HL-60 (cell line): ENCODE measurements at regions not wholly inside any gene's neighbourhood (a gene's known extent, or its start where the extent isn't known, plus 50 kb on each side); places are given as distances from the start of the nearest gene placed in this dataset.

Source experiments
- DNase-seq, 2 experiments: peaks; one replicate each; pipeline ENCODE4 v3.0.0-alpha.2; 2010 to 2020; ENCODE audit warnings: low read depth in 1 of 2, low spot score in 1 of 2
- H3K27ac ChIP-seq: fragments of 250-450 bp; sonication (Bioruptor Pico); replicated peaks from 2 replicates; pipeline ENCODE4 v1.5.1; 2020; ENCODE audit warnings: mild to moderate bottlenecking, moderate library complexity
- H3K27me3 ChIP-seq: fragments of 250-450 bp; sonication (Bioruptor Pico); 2 replicates; pipeline ENCODE4 v1.5.1; 2021; ENCODE audit warnings: mild to moderate bottlenecking, moderate library complexity; ENCODE audit not compliant: insufficient read depth, poor library complexity, severe bottlenecking
- H3K4me3 ChIP-seq: replicated peaks from 2 replicates; pipeline ENCODE4 v1.5.1; 2011; ENCODE audit warnings: mild to moderate bottlenecking, control low read depth, low read length; ENCODE audit not compliant: insufficient read depth
- GABPA ChIP-seq: IDR thresholded peaks from 2 replicates; pipeline ENCODE4 v1.6.1; 2012; ENCODE audit warnings: low read depth
- POLR2AphosphoS5 ChIP-seq: IDR thresholded peaks from 2 replicates; pipeline ENCODE4 v1.6.1; 2012; ENCODE audit warnings: low read depth
- SPI1 ChIP-seq: IDR thresholded peaks from 2 replicates; pipeline ENCODE4 v1.6.1; 2012; ENCODE audit warnings: low read depth, mild to moderate bottlenecking, borderline replicate concordance
- TF ChIP-seq, protein P1 (sequence below): IDR thresholded peaks from one replicate; pipeline ENCODE4 v1.5.1; 2011; ENCODE audit warnings: low read length, control low read depth, inconsistent platforms; ENCODE audit not compliant: insufficient read depth
- TF ChIP-seq, protein P2 (sequence below): IDR thresholded peaks from 2 replicates; pipeline ENCODE4 v1.6.1; 2012; ENCODE audit warnings: low read depth; ENCODE audit not compliant: insufficient replicate concordance

DNA sequence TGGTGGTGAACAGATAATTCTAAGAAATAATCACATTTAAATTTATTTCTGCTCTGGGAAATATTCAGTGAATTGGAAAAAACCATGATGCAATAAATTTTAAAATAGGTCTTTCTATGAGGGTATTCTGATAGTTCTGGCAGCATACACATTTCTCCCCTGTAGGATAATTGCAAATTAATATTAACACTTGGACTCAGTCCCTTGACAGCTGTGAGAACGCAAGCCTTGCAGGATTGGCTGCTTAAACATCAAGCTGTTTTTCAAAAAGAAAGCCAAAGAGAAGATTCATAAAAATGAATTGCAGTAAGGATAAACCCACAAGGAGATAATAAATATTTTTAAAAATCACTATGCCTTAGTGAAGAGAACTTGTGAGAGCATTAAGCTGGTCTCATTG is 180.0 kb downstream of the MTRR start:
- no peak overlapping the region for H3K4me3 ChIP-seq
- TF ChIP-seq GABPA (no peak), SPI1 (no peak), POLR2AphosphoS5 (no peak)
- TF ChIP-seq, protein P1, sequence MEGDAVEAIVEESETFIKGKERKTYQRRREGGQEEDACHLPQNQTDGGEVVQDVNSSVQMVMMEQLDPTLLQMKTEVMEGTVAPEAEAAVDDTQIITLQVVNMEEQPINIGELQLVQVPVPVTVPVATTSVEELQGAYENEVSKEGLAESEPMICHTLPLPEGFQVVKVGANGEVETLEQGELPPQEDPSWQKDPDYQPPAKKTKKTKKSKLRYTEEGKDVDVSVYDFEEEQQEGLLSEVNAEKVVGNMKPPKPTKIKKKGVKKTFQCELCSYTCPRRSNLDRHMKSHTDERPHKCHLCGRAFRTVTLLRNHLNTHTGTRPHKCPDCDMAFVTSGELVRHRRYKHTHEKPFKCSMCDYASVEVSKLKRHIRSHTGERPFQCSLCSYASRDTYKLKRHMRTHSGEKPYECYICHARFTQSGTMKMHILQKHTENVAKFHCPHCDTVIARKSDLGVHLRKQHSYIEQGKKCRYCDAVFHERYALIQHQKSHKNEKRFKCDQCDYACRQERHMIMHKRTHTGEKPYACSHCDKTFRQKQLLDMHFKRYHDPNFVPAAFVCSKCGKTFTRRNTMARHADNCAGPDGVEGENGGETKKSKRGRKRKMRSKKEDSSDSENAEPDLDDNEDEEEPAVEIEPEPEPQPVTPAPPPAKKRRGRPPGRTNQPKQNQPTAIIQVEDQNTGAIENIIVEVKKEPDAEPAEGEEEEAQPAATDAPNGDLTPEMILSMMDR = no peak
- TF ChIP-seq, protein P2, sequence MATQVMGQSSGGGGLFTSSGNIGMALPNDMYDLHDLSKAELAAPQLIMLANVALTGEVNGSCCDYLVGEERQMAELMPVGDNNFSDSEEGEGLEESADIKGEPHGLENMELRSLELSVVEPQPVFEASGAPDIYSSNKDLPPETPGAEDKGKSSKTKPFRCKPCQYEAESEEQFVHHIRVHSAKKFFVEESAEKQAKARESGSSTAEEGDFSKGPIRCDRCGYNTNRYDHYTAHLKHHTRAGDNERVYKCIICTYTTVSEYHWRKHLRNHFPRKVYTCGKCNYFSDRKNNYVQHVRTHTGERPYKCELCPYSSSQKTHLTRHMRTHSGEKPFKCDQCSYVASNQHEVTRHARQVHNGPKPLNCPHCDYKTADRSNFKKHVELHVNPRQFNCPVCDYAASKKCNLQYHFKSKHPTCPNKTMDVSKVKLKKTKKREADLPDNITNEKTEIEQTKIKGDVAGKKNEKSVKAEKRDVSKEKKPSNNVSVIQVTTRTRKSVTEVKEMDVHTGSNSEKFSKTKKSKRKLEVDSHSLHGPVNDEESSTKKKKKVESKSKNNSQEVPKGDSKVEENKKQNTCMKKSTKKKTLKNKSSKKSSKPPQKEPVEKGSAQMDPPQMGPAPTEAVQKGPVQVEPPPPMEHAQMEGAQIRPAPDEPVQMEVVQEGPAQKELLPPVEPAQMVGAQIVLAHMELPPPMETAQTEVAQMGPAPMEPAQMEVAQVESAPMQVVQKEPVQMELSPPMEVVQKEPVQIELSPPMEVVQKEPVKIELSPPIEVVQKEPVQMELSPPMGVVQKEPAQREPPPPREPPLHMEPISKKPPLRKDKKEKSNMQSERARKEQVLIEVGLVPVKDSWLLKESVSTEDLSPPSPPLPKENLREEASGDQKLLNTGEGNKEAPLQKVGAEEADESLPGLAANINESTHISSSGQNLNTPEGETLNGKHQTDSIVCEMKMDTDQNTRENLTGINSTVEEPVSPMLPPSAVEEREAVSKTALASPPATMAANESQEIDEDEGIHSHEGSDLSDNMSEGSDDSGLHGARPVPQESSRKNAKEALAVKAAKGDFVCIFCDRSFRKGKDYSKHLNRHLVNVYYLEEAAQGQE = no peak
- no peaks in the 10 kb centered on the region for H3K27me3 ChIP-seq
- H3K27ac ChIP-seq = no peak overlapping the region
- no peak for DNase-seq

DNA sequence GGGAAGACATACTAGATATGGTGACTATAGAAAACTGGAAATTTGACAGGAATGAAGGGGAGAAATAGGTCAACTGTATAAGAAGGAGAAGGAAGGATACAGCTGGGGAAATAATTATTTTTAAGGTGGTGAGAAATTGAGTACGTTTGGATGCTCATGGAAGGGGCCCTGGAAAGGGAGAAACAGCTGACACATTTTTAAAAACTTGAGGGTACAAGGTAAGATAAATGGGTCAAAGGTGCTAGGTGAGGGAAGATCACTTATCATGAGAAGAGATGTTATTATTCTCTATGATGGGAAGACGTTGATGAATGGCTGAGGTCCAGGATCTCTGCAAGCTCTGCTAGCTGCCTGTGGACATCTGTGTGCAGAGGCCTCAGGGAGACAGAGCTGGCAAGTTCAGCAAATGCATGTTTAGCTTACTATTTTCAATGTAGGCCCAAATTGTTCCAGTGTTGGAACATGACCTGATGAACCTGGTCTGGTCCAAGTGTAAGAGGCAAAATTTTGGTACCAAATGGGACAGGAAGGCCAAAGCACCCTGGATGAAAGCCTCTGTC is 181.7 kb downstream of the MTRR start:
- no peaks in the 10 kb centered on the region for H3K27me3 ChIP-seq
- TF ChIP-seq POLR2AphosphoS5 (no peak), GABPA (no peak), SPI1 (no peak)
- TF ChIP-seq, protein P2 = no peak
- TF ChIP-seq, protein P1 = no peak
- H3K4me3 ChIP-seq = no peak overlapping the region
- no peak for DNase-seq
- no peak overlapping the region for H3K27ac ChIP-seq

DNA sequence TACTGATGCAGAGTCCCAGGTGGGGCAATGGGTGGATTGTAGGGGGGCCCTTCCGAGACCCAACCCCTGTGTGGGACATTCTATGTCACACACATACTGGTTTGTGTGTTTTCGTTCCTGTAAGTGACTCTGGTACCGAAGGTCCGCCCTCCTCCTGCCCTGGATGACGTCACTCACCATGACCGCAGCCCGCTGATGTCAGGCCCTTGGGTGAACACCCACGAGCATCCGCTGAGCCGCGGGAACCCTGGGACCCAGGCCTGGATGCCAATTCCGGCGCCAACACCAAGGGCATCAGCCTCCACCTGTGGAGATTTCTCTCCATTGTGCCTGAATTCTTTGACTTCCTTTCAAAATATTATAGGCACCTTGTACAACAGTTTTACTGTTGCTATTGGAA is 184.3 kb downstream of the MTRR start:
- H3K27me3 ChIP-seq = no peaks in the 10 kb centered on the region
- H3K27ac ChIP-seq = no peak overlapping the region
- no peak overlapping the region for H3K4me3 ChIP-seq
- DNase-seq = no peak
- TF ChIP-seq POLR2AphosphoS5 = no peak
- TF ChIP-seq, protein P2 = no peak
- TF ChIP-seq, protein P1 = no peak
- no peak for TF ChIP-seq GABPA
- TF ChIP-seq SPI1 = no peak
